HFFc6 (cell line): ENCODE measurements at regions not wholly inside any gene's neighbourhood (a gene's known extent, or its start where the extent isn't known, plus 50 kb on each side); places are given as distances from the start of the nearest gene placed in this dataset.

Experiments used
- DNase-seq: peaks from one replicate; pipeline ENCODE4 v3.0.0-alpha.2; 2018
- H3K27ac Mint-ChIP-seq: 2 replicates; pipeline ENCODE4 v1.8.0; 2020; ENCODE audit warnings: mild to moderate bottlenecking, mixed read lengths
- H3K27me3 Mint-ChIP-seq: 2 replicates; pipeline ENCODE4 v1.8.0; 2021; ENCODE audit warnings: mild to moderate bottlenecking, moderate library complexity, mixed read lengths; ENCODE audit not compliant: insufficient read depth
- H3K36me3 Mint-ChIP-seq: 2 replicates; pipeline ENCODE4 v1.8.0; 2021; ENCODE audit warnings: low read depth, mixed read lengths
- H3K4me1 Mint-ChIP-seq: 2 replicates; pipeline ENCODE4 v1.8.0; 2020; ENCODE audit warnings: low read depth, mixed read lengths
- H3K4me3 Mint-ChIP-seq: 2 replicates; pipeline ENCODE4 v1.8.0; 2020; ENCODE audit warnings: mild to moderate bottlenecking, moderate library complexity, mixed read lengths
- H3K9me3 Mint-ChIP-seq: 2 replicates; pipeline ENCODE4 v1.8.0; 2020; ENCODE audit warnings: mild to moderate bottlenecking, mixed read lengths
- CTCF ChIP-seq: fragments of 200-600 bp; sonication (generic); IDR thresholded peaks from 2 replicates; pipeline ENCODE4 v1.5.0; 2021; ENCODE audit warnings: antibody characterized with exemption, mild to moderate bottlenecking

GRCh38 chr14:101047326-101047725, 143.8 kb upstream of the RTL1 start:
- TF ChIP-seq CTCF = no peak
- no peak overlapping the region for H3K4me3 Mint-ChIP-seq
- H3K27ac Mint-ChIP-seq = peak overlapping the region; percentile 20; the same call in 1 of the 2 replicates
- H3K4me1 Mint-ChIP-seq = no peaks in the 10 kb centered on the region
- no peak for DNase-seq
- H3K27me3 Mint-ChIP-seq = peaks cover 38% of the 10 kb centered on the region
- H3K36me3 Mint-ChIP-seq = peaks cover 41% of the 10 kb centered on the region
- H3K9me3 Mint-ChIP-seq = no peaks in the 10 kb centered on the region; the same call in 1 of the 2 replicates

DNA sequence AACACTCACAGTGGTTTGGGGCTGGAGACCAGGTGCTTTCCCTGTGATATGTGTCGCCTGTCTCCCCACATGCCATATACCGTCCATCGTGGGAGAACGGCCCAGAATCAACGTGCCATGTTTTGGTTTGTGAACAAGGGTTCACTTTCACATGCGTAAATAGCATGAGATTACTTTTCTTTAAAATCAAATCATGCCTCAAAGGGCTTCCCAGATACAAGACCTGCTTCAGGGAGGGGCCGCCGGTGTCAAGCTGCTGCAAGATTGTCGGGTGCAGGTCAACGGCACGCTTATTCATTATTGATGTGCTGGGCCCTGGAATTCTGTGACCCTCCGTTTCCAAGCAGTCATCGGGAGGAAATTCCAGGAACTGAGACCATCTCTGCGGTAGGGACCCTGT, 145.2 kb upstream of the RTL1 start:
- no peak overlapping the region for H3K4me3 Mint-ChIP-seq
- H3K27me3 Mint-ChIP-seq = peaks cover 45% of the 10 kb centered on the region
- H3K4me1 Mint-ChIP-seq = peaks cover 7% of the 10 kb centered on the region; the same call in 1 of the 2 replicates
- no peak overlapping the region; the same call in 1 of the 2 replicates for H3K27ac Mint-ChIP-seq
- H3K36me3 Mint-ChIP-seq = peaks cover 53% of the 10 kb centered on the region
- no peak for TF ChIP-seq CTCF
- no peak for DNase-seq
- no peaks in the 10 kb centered on the region for H3K9me3 Mint-ChIP-seq

GRCh38 chr14:101049511-101049910, 146.0 kb upstream of the RTL1 start:
- Mint-ChIP-seq H3K4me1 (peaks cover 13% of the 10 kb centered on the region), H3K4me3 (no peak overlapping the region), H3K27ac (no peak overlapping the region; the same call in 1 of the 2 replicates), H3K27me3 (peaks cover 41% of the 10 kb centered on the region), H3K36me3 (peaks cover 57% of the 10 kb centered on the region), H3K9me3 (no peaks in the 10 kb centered on the region)
- TF ChIP-seq CTCF = no peak
- DNase-seq = no peak

DNA sequence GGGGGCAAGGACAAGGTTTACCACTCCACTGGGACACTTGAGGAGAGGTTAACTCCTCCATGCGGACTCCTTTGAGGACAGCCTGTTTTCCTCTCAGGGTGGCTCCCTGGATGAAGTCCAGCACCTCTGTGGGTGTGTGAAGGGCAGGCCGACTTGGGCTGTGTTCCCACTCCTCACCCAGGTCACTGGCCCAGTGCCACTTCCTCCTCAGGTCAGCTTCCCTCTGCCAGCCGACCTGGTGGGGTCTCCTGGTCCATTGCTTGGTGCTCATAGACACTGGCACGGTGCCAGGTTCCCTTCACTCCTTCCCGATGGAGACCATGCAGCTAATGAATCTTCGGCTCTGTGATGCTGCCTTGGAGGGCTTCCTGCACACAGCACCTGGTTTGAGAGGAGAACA, 146.4 kb upstream of the RTL1 start:
- Mint-ChIP-seq H3K9me3 (no peaks in the 10 kb centered on the region), H3K27ac (no peak overlapping the region; the same call in 1 of the 2 replicates), H3K27me3 (peaks cover 37% of the 10 kb centered on the region), H3K4me1 (peaks cover 17% of the 10 kb centered on the region), H3K36me3 (peaks cover 57% of the 10 kb centered on the region), H3K4me3 (no peak overlapping the region; the same call in 1 of the 2 replicates)
- TF ChIP-seq CTCF = no peak
- DNase-seq = no peak

GRCh38 chr14:101050901-101051490, 147.5 kb upstream of the RTL1 start:
- Mint-ChIP-seq H3K27ac (no peak overlapping the region), H3K4me3 (no peak overlapping the region), H3K36me3 (peaks cover 60% of the 10 kb centered on the region), H3K4me1 (peaks cover 28% of the 10 kb centered on the region), H3K27me3 (peaks cover 37% of the 10 kb centered on the region), H3K9me3 (no peaks in the 10 kb centered on the region)
- no peak for TF ChIP-seq CTCF
- no peak for DNase-seq

- DNase-seq = no peak
- Mint-ChIP-seq H3K9me3 (peaks cover 20% of the 10 kb centered on the region), H3K36me3 (peaks cover 69% of the 10 kb centered on the region), H3K27me3 (peaks cover 19% of the 10 kb centered on the region), H3K4me1 (peaks cover 59% of the 10 kb centered on the region), H3K27ac (peak overlapping the region; percentile 51), H3K4me3 (no peak overlapping the region)
- TF ChIP-seq CTCF = no peak
These were observed 151.1 kb upstream of the RTL1 start for GRCh38 chr14:101054671-101055070.
